ENCODE measurements at regions not wholly inside any gene's neighbourhood (a gene's known extent, or its start where the extent isn't known, plus 50 kb on each side); places are given as distances from the start of the nearest gene placed in this dataset.

DNA sequence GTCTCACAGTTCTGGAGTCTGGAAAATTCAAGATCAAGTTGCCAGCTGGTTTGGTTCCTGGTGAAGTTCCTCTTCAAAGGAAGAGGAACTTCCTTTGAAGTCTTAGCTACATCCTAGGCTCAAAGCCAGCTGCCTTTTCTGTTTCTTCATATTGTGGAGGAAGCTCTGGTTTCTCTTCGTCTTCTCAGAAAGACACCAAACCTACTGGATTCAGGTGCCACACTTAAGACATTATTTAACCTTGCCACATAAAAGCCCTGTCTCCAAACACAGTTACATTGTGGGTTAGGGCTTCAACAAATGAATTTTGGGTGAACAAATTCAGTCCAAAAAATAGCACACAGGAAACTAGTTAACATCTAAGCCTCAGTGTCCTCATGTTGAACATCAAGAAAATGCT lies 1019.8 kb downstream of the GALC start:
- H3K9me3 Mint-ChIP-seq (ENCODE audit: unreplicated experiment), result peaks cover 46% of the 10 kb centered on the region
- no peak for DNase-seq (ENCODE audit: extremely low spot score, unreplicated experiment)
- TF ChIP-seq, protein P1, sequence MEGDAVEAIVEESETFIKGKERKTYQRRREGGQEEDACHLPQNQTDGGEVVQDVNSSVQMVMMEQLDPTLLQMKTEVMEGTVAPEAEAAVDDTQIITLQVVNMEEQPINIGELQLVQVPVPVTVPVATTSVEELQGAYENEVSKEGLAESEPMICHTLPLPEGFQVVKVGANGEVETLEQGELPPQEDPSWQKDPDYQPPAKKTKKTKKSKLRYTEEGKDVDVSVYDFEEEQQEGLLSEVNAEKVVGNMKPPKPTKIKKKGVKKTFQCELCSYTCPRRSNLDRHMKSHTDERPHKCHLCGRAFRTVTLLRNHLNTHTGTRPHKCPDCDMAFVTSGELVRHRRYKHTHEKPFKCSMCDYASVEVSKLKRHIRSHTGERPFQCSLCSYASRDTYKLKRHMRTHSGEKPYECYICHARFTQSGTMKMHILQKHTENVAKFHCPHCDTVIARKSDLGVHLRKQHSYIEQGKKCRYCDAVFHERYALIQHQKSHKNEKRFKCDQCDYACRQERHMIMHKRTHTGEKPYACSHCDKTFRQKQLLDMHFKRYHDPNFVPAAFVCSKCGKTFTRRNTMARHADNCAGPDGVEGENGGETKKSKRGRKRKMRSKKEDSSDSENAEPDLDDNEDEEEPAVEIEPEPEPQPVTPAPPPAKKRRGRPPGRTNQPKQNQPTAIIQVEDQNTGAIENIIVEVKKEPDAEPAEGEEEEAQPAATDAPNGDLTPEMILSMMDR (IDR thresholded peaks at IDR 0.05), result no peak
- H3K4me1 Mint-ChIP-seq (ENCODE audit: unreplicated experiment), result no peaks in the 10 kb centered on the region
- H3K36me3 Mint-ChIP-seq (ENCODE audit: unreplicated experiment), result no peaks in the 10 kb centered on the region
- no peak overlapping the region for H3K4me3 Mint-ChIP-seq (ENCODE audit: unreplicated experiment)
- H3K27ac Mint-ChIP-seq (ENCODE audit: unreplicated experiment), result no peak overlapping the region
- H3K27me3 Mint-ChIP-seq (ENCODE audit: unreplicated experiment), result peaks cover 9% of the 10 kb centered on the region

DNA sequence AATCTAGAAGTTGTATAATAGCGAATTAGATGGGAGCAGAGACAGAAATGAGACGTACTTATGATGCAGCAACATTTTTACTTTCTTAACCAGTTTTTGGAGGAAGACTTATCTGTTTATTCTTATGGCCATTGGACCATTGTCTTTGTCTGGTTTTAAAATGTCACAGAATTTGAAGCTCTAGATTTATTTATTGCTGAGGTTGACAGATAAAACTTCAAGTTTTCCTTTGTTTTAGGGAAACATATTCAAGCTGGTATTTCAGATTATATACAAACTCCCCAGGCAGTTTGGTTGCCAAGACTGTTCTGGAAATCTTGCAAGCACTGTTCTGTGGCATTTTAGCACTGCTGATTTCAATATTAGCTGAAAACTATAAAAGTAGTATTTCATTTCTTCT lies 1021.7 kb downstream of the GALC start:
- Mint-ChIP-seq H3K4me1 (ENCODE audit: unreplicated experiment) (no peaks in the 10 kb centered on the region), H3K36me3 (ENCODE audit: unreplicated experiment) (no peaks in the 10 kb centered on the region), H3K27ac (ENCODE audit: unreplicated experiment) (no peak overlapping the region), H3K4me3 (ENCODE audit: unreplicated experiment) (no peak overlapping the region), H3K9me3 (ENCODE audit: unreplicated experiment) (peaks cover 38% of the 10 kb centered on the region), H3K27me3 (ENCODE audit: unreplicated experiment) (no peaks in the 10 kb centered on the region)
- no peak for DNase-seq (ENCODE audit: extremely low spot score, unreplicated experiment)
- TF ChIP-seq, protein P1 (IDR thresholded peaks at IDR 0.05), result no peak

DNA sequence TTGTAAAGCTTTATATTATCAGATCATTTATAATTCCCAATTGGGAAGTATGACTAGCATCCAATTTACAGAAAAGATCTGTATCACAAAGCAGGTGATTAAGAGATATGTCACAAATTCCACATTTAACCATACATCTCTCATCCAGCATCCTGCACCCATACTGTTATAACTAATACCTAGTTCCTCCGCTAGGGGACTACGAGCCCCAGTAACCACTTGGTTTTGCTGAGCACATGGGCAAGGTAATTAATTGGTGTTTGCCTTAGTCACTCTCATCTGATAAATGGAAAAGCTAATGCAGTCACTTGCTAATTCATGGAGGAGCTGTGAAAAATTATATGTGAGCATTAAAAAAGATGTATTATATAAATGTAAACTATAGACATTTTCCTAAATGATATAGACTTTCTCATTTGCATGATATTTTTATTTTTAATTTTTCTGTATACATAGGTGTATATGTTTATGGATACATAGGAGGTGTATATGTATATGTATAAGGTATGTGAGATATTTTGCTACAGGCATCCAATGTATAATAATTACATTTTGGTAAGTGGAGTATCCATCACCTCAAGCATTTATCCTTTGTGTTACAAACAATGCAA lies 1031.8 kb downstream of the GALC start:
- TF ChIP-seq, protein P1 (IDR thresholded peaks at IDR 0.05), result peak; percentile 57

DNA sequence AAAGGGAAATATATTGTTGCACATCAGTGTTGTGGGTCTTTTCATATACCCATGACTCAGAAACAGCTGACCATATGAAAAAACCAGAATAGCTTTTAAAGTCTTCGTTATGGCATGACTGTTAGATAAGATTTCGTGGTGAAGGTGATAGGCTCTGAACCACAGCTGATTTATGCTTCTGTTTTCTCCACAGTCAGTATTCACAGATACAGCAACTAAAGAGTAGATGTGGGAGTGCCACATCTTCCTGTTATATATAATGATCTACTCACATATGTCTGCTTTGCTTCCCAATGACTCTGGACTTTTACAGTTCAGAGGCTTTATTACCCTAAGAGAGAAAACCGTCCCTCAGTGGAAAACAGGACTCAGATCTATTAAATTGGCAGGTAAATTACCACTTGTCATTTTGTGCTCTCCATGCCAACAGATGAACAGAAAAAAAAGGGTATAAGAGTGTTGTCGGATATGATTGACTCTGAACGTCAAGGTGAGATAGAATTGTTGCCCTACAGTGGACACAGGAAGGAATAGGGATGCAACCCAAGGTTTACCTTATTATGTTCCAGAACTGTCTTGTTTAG lies 1037.1 kb downstream of the GALC start:
- DNase-seq (ENCODE audit: extremely low spot score, unreplicated experiment), result no peak
- no peak overlapping the region for H3K4me3 Mint-ChIP-seq (ENCODE audit: unreplicated experiment)
- H3K36me3 Mint-ChIP-seq (ENCODE audit: unreplicated experiment), result no peaks in the 10 kb centered on the region
- H3K27ac Mint-ChIP-seq (ENCODE audit: unreplicated experiment), result no peak overlapping the region
- peaks cover 2% of the 10 kb centered on the region for H3K4me1 Mint-ChIP-seq (ENCODE audit: unreplicated experiment)
- H3K9me3 Mint-ChIP-seq (ENCODE audit: unreplicated experiment), result no peaks in the 10 kb centered on the region
- TF ChIP-seq, protein P1 (IDR thresholded peaks at IDR 0.05), result no peak
- peaks cover 12% of the 10 kb centered on the region for H3K27me3 Mint-ChIP-seq (ENCODE audit: unreplicated experiment)

More for the DNA sequence above, 1031.8 kb downstream of the GALC start:
- H3K4me1 Mint-ChIP-seq (ENCODE audit: unreplicated experiment), result no peaks in the 10 kb centered on the region
- peaks cover 14% of the 10 kb centered on the region for H3K27me3 Mint-ChIP-seq (ENCODE audit: unreplicated experiment)
- peaks cover 7% of the 10 kb centered on the region for H3K9me3 Mint-ChIP-seq (ENCODE audit: unreplicated experiment)
- no peak overlapping the region for H3K4me3 Mint-ChIP-seq (ENCODE audit: unreplicated experiment)
- no peaks in the 10 kb centered on the region for H3K36me3 Mint-ChIP-seq (ENCODE audit: unreplicated experiment)
- no peak overlapping the region for H3K27ac Mint-ChIP-seq (ENCODE audit: unreplicated experiment)
- DNase-seq (ENCODE audit: extremely low spot score, unreplicated experiment), result no peak

DNA sequence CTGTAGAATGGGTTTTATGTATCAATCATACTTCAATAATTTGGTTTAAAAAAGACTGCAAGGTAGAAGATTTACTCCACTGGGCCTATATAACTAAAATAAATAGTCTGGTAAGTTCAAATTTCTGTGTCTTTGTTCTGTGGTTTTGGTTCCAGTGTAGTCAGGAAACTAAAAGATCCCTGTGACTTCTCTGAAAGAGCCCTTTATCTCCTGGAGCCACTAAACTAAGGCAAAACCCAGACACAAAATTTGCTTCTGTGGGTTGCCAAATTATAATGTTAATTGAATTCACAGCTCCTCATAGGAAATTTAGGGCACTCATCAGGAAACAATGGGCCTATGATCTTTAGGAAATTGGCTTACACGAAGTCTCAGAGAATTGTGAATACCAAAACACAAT lies 1038.4 kb downstream of the GALC start:
- peaks cover 11% of the 10 kb centered on the region for H3K27me3 Mint-ChIP-seq (ENCODE audit: unreplicated experiment)
- TF ChIP-seq, protein P1 (IDR thresholded peaks at IDR 0.05), result no peak
- no peaks in the 10 kb centered on the region for H3K9me3 Mint-ChIP-seq (ENCODE audit: unreplicated experiment)
- H3K27ac Mint-ChIP-seq (ENCODE audit: unreplicated experiment), result no peak overlapping the region
- no peak overlapping the region for H3K4me3 Mint-ChIP-seq (ENCODE audit: unreplicated experiment)
- H3K4me1 Mint-ChIP-seq (ENCODE audit: unreplicated experiment), result peaks cover 2% of the 10 kb centered on the region
- no peak for DNase-seq (ENCODE audit: extremely low spot score, unreplicated experiment)
- no peaks in the 10 kb centered on the region for H3K36me3 Mint-ChIP-seq (ENCODE audit: unreplicated experiment)

Measured in osteocyte (in vitro differentiated cells).